Hippocampal formation (tissue), 2 donors: ENCODE measurements at regions not wholly inside any gene's neighbourhood (a gene's known extent, or its start where the extent isn't known, plus 50 kb on each side); places are given as distances from the start of the nearest gene placed in this dataset.

Source experiments
- DNase-seq, 2 donors: peaks; one replicate each; lab custom pipeline; 2025; lab: John Stamatoyannopoulos, UW

GRCh38 chr6:130766239-130767144 is 60.7 kb upstream of the SMLR1 start:
- no peak for DNase-seq

- DNase-seq, result no peak
Measured at GRCh38 chr6:130769861-130770260, 57.3 kb upstream of the SMLR1 start.

- DNase-seq, result no peak
Measured at GRCh38 chr6:130771741-130772140, 55.5 kb upstream of the SMLR1 start.

GRCh38 chr6:130773860-130774259 is 53.3 kb upstream of the SMLR1 start:
- no peak for DNase-seq

- no peak for DNase-seq
Measured at GRCh38 chr6:130775411-130776012, 51.7 kb upstream of the SMLR1 start.

- no peak for DNase-seq
Measured at GRCh38 chr6:130776287-130776925, 50.8 kb upstream of the SMLR1 start.
